ENCODE measurements at regions not wholly inside any gene's neighbourhood (a gene's known extent, or its start where the extent isn't known, plus 50 kb on each side); places are given as distances from the start of the nearest gene placed in this dataset.
"Not testable (repeated sequence)": the region's sequence is repeated elsewhere in the genome, so short reads cannot be mapped to it uniquely, and the experiment has no call there.

DNA sequence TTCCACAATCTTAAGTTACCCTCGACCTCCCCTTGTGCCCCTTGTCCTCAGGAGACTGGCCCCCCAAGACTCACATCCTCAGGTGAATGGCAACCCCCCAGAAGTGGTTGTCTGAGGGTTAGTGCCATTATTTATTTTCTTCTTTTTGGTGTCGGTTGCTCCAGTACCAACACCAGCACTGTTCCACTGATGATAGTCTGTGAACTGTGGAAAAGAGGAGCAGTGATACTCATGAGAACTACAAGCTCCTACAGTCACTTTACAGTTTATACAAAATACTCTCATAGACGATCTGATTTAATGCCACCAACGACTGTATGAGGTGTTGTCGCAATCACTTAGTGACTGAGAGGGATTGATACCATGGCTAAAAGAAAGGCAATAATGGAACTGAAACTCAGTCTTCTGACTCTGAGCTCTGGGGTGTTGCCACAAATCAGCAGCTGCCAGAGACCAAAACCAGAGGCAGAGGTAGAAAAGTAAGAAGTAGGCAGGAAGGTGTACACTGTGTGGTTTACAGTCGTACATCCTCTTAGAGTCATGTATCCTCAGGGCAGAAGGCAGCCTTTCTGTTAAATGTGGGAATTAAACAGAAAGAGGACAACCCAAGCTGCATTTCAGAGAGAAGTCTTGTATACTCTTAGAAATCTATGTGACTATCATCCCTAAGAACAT is 90.8 kb upstream of the ADCY2 start:
- DNase-seq (ENCODE audit: low read depth), result not testable (repeated sequence)

DNA sequence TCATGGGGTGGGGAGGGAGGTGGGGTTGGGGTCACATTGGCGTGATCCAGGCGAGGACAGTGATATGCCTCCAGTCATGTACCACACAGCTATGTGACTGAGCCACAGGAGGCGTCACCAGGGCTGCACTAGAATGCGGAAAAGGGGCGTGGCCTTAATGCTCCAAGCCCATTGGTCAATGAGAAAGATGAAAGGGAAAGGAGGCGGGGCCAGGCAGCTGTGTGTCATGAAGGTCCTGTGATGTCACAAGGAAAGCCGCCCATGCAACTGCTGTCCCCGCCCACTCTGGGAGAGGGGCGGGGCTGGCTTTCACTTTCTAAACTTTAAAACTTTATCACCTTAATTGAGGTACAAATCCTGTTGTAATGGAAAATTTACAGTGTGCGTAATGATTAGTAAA is 89.4 kb upstream of the ADCY2 start:
- DNase-seq (ENCODE audit: low read depth), result not testable (repeated sequence)

DNA sequence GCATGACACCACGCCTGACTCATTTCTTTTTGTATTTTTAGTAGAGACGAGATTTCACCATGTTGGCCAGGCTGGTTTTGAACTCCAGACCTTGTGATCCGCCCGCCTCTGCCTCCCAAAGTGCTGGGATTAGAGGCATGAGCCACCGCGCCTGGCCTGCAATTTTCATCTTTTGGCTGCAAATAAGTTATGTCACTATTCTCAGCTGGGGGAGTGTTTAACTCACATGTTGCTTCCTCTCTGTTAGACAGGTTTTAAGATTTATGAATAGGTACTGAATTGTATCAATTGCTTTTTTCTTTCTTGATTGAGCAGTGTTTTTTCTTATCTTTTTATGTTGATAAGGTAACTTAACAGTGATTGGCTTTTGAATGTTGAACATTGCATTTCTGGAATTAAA is 88.2 kb upstream of the ADCY2 start:
- DNase-seq (ENCODE audit: low read depth), result not testable (repeated sequence)

DNA sequence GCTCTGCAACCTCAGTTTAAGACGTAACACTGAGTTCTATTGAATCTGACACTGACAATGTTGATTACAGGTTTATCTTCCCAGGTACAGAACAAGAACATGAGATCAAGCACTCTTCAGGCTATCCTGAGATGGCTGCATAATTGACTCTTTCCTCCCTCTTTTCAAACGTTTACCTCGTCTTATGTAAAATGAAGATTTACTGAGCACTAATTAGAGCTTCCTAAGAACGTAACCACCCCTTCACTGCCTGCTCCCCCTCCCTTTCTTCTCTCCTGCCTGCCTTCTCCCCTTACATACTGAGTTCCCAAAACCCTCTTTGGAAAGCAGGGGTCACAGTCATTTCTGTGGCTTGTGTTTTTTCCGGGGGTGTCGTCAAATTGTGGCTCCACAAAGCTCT is 86.2 kb upstream of the ADCY2 start:
- not testable (repeated sequence) for DNase-seq (ENCODE audit: low read depth)

DNA sequence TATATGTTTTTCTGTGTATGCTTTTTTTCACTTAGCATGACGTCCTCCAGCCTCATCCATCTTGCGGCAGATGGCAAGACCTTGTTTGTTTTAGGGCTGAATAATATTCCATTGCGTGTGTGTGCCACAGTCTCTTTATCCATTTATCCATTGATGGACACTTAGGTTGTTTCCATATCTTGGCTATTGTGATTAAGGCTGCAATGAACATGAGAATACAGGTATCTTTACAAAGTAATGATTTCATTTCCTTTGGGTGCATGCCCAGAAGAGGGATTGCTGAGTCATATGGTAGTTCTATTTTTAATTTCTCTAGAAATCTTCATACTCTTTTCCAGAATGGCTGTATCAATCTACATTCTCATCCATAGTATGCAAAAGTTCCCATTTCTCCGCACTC is 85.3 kb upstream of the ADCY2 start:
- not testable (repeated sequence) for DNase-seq (ENCODE audit: low read depth)

DNA sequence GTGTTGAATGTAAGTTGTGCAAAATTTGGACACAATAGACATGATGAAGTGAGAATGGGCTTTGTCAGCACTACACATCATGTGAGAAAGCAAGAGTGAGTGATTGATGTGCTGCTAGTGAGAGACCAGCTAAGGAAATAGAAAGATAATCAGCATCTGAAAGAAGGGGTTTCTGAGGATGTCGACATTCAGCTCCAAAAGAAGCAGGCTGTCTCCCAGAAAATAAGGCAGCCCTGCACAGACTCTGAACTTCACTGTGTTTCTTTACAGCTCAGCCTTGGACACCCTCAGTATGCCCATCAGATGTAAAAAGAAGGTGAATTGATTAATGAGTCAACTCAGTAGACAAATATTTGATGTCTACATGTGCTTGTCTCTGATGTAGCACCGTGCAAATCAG is 80.8 kb upstream of the ADCY2 start:
- DNase-seq (ENCODE audit: low read depth), result no peak

DNA sequence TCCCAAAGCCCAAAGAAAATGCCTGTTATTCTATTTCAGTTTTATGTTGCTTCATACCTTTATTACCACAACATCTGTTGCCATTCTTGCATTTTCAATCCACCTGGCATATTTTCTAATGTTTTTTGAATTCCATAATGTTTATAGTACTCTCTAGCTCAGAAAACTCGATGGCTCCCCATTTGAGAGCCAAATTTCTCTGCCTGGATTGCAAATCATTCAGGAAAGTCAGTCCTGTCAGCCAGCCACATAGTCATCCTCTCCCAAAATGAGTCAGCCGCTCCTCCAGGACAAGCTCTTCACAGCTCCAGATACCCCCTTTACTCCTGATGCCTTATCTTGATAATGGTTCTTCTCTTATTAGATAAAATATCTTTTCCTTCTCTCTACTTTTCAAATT is 78.2 kb upstream of the ADCY2 start:
- no peak for DNase-seq (ENCODE audit: low read depth)

DNA sequence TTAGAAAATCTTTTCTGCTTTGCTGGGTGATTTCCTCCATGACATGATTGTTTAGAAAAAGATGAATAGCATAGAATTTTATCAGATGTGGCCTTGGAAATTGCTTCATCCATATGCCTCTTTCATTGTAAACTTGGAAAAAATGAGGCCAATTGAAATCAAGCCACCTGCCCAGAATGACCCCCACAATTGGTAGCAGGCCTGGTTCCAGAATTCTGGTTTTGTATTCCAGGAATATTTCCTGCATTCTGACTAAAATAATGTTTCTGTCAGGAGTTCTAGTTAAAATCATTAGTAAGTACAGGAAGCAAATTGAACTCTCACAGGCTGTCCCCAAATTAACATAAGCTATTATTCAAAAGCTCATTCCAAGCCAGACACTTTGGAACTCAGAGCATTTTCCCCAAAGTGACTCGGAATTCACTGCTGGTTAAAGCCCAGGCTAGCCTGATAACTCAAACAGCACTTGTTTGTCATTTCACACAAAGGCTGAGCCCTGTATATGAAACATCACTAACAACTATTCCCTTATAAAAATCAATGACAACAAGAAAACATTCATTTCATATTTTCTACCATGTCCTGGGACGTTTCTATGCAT is 75.1 kb upstream of the ADCY2 start:
- no peak for DNase-seq (ENCODE audit: low read depth)

DNA sequence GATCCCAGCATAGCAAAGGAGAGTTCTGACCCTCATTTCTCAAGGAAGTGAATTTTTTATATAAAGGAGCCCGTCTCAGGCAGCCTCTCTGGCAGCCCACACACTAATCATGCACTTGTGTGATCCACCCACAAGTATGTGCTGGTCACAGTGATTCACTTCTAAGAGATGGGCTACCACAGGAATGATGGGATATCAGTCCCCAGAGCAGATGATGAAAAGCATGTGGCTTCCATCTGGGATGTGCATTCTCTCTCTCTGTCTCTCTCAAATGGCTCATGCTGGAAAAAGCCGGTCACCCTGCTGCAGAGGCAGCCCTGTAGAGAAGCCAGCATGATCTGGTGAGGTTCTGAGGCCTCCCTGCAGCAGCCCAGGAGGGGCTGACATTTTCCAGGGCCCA is 74.2 kb upstream of the ADCY2 start:
- no peak for DNase-seq (ENCODE audit: low read depth)

DNA sequence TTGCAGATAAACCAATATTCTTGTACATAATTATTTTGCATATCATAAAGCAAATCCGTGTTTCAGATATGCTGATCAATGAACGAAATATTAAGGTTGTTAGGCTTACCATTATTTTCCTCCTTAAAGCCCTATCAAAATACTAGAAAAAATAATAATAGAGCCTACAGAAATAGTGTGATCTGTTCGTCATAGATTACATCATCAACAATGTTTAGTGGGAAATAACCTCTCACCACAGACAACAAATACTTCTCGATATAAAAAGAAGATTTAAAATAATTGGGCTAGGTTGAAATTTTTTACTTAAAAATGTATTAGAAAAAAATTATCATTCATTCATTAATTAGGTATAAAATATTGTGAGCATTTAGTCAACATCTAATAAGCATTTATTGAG is 71.0 kb upstream of the ADCY2 start:
- no peak for DNase-seq (ENCODE audit: low read depth)

DNA sequence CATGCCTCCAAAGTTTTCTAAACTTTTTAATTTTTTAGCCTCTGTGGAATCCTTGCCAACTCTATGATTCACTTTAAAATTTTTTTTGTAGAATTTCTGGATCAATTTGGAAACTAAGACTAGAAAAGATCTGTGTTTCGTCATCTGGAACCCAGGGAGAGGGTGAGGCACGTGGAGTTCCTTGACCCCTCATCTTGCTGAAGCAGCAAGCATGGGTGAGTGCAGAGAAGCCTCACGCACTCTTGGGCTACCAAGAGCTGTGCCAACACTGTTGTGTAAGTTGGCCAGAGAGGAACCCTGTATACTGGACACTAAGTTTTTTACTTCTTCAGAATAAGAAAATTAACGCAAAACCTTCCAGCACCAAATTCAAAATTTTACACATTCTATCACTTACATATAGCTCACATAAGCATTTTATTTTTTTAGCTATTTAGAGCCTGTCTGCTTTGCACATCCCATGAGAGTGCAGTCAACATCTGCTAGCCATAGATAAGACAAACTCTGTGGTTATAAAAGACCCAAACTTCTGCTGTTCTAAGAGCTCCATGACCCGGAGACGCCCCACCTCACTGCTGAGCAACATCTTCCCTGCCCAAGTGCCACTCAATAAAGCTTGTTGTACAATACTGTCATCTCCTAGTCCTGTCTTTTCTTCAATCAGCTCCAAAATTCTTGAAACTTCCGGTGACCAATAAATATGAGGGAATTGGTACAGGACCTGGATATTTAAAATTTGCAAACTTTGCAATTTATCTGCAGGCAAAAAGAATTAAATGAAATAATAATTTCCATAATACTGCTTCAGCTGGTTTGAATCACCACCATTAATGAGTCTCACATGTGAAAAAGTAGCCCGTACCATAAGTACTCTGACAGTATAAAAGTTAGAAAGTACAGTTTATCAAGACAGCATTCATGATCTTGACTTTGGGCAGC is 69.7 kb upstream of the ADCY2 start:
- DNase-seq (ENCODE audit: low read depth), result no peak

DNA sequence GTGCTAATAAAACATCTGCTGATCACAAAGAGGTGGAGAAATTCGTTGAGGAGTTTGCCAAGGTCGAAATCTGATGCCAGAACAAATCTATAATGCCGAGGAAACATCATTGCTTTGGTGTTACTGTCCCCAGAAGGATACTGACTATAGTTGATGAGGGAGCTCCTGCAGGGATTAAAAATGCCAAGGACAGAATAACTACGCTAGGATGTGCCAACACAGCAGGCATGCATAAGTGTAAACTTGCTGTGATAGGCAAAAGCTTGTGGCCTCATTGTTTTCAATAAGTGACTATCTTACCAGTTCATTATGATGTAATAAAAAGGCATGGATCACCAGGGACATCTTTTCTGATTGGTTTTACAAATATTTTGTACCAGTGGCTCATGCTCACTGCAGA is 66.8 kb upstream of the ADCY2 start:
- no peak for DNase-seq (ENCODE audit: low read depth)

DNA sequence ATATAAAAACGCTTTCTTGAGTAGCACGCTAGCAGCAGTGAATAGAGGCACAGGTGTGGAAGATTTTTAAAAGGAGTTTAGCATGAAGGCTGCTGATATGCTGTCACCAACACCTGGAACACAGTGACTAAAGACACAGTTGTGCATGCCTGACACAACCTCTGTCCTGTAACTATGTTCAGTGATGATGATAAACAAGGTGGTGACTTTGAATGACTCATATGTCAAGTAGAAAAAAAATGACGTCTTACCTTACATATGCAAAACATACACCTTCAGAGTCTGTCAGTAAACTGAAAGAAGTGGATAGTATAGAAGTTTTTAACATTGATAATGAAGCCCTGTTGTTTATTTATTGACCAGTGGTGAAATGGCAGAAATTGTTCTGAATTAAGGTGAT is 66.2 kb upstream of the ADCY2 start:
- DNase-seq (ENCODE audit: low read depth), result no peak

DNA sequence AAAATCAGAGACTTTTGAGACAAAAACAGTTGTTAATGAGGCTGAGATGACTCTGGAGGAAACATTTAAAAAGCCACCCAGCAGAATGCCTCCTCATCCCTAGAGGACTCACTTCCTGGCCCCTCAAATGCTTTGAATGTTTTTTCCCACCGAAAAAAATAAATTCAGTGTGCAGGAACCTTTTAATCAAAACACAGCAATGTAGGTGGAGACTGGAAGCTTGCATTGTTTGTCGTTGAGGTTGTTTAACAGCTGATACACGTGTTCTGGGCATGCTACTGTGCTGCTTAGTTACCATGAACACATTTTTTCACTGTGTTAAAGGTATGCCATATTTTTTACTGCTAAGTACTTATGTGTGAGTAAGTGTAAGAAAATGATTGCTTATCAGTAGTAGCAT is 65.7 kb upstream of the ADCY2 start:
- DNase-seq (ENCODE audit: low read depth), result no peak

DNA sequence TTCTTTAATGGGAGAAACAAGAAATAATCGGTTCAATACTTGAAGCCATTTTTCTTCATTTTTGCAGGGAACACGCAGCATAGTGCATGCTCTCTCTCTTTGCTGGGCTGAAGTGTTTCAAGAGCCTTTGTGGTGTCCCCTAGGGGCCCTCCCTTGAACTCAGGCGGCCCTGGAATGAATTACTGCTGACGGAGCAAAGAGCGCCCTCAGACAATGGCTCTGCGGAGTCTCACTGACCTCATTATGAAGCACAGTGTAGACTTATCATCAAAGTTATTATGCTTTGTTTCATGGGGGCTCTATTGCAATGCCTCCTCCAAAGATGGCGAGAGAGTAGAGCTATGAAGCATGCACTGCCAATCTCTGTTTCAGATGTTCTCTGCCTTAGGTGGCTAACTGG is 64.8 kb upstream of the ADCY2 start:
- DNase-seq (ENCODE audit: low read depth), result no peak

Data from T-helper 22 cell (primary cell).